Karpas-422 (cell line): ENCODE measurements at regions not wholly inside any gene's neighbourhood (a gene's known extent, or its start where the extent isn't known, plus 50 kb on each side); places are given as distances from the start of the nearest gene placed in this dataset.
"Not testable (repeated sequence)": the region's sequence is repeated elsewhere in the genome, so short reads cannot be mapped to it uniquely, and the experiment has no call there.

ENCODE experiments used
- DNase-seq: peaks from one replicate; pipeline ENCODE4 v3.0.0-alpha.2; 2015
- H2AFZ ChIP-seq: fragments of 200-600 bp; sonication (generic); 2 replicates; pipeline ENCODE4 v1.6.1; 2014; ENCODE audit warnings: antibody characterized with exemption, low read length, mixed read lengths
- H3K27ac ChIP-seq: fragments of 200-600 bp; sonication (generic); 2 replicates; pipeline ENCODE4 v1.5.1; 2014; ENCODE audit warnings: mild to moderate bottlenecking, low read length, moderate library complexity
- H3K27me3 ChIP-seq: fragments of 200-600 bp; sonication (generic); 2 replicates; pipeline ENCODE4 v1.6.1; 2014; ENCODE audit warnings: low read length, mixed read lengths
- H3K36me3 ChIP-seq: fragments of 200-600 bp; sonication (generic); 2 replicates; pipeline ENCODE4 v1.6.1; 2014; ENCODE audit warnings: low read length, mixed read lengths; ENCODE audit not compliant: insufficient read depth
- H3K4me1 ChIP-seq: fragments of 200-600 bp; sonication (generic); 2 replicates; pipeline ENCODE4 v1.6.1; 2014; ENCODE audit warnings: mild to moderate bottlenecking, low read length, mixed read lengths
- H3K4me2 ChIP-seq: fragments of 200-600 bp; sonication (generic); 2 replicates; pipeline ENCODE4 v1.6.1; 2014; ENCODE audit warnings: low read length, low read depth, mild to moderate bottlenecking; ENCODE audit not compliant: poor library complexity, severe bottlenecking
- H3K4me3 ChIP-seq: fragments of 200-600 bp; sonication (generic); 2 replicates; pipeline ENCODE4 v1.5.1; 2014; ENCODE audit warnings: mild to moderate bottlenecking, antibody characterized with exemption, low read length, mixed read lengths
- H3K79me2 ChIP-seq: fragments of 200-600 bp; sonication (generic); 2 replicates; pipeline ENCODE4 v1.6.1; 2014; ENCODE audit warnings: mild to moderate bottlenecking, low read length, mixed read lengths
- H3K9ac ChIP-seq: fragments of 200-600 bp; sonication (generic); 2 replicates; pipeline ENCODE4 v1.6.0; 2014; ENCODE audit warnings: low read length
- H3K9me2 ChIP-seq: fragments of 200-600 bp; sonication (generic), shearing (Covaris generic); replicated peaks from 2 replicates; pipeline ENCODE4 v1.6.0; 2014; ENCODE audit warnings: mild to moderate bottlenecking, low read length, moderate library complexity; ENCODE audit not compliant: insufficient read depth
- H3K9me3 ChIP-seq: fragments of 300-700, 200-600 bp; sonication (generic); 2 replicates; pipeline ENCODE4 v1.6.1; 2014; ENCODE audit warnings: low read length, mixed read lengths
- H4K20me1 ChIP-seq: fragments of 200-600 bp; sonication (generic); 2 replicates; pipeline ENCODE4 v1.6.1; 2014; ENCODE audit warnings: mild to moderate bottlenecking, antibody characterized with exemption, low read length, low read depth; ENCODE audit not compliant: insufficient read depth

DNA sequence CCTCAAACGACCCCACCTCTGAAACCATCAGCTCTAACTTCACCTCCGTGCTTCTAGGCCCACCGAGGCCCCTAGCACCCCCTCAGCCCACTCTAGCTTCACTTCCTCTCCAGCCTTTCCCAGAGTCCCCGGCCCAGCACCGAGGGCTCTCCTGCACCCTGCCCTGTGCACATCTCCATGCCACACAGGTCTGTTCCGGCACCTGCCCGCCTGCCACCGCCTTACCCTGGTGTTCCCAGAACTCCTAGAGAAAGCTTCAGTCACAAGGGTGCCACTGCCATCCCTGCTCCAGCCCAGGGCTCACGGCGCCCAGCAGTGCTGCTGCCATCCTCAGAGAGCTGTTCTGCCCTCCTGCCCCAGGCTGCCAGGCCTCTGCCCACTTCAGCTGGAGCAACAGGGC is 61.3 kb upstream of the INSIG1 start:
- no peak overlapping the region for H3K4me3 ChIP-seq
- no peak for DNase-seq
- no peaks in the 10 kb centered on the region for H4K20me1 ChIP-seq
- no peaks in the 10 kb centered on the region for H3K79me2 ChIP-seq
- H3K9ac ChIP-seq: no peak overlapping the region
- no peaks in the 10 kb centered on the region for H3K27me3 ChIP-seq
- no peak overlapping the region for H2AFZ ChIP-seq
- no peaks in the 10 kb centered on the region for H3K36me3 ChIP-seq
- H3K4me1 ChIP-seq: no peaks in the 10 kb centered on the region
- H3K4me2 ChIP-seq: no peak overlapping the region
- H3K9me3 ChIP-seq: no peaks in the 10 kb centered on the region
- H3K27ac ChIP-seq: no peak overlapping the region
- H3K9me2 ChIP-seq: no peaks in the 10 kb centered on the region

- H3K36me3 ChIP-seq: no peaks in the 10 kb centered on the region
- H3K79me2 ChIP-seq: no peaks in the 10 kb centered on the region
- H3K4me2 ChIP-seq: no peak overlapping the region
- no peaks in the 10 kb centered on the region for H3K27me3 ChIP-seq
- no peak overlapping the region for H3K4me3 ChIP-seq
- no peaks in the 10 kb centered on the region for H4K20me1 ChIP-seq
- H3K4me1 ChIP-seq: no peaks in the 10 kb centered on the region
- no peaks in the 10 kb centered on the region for H3K9me3 ChIP-seq
- H2AFZ ChIP-seq: no peak overlapping the region
- no peak for DNase-seq
- H3K9ac ChIP-seq: no peak overlapping the region
- no peak overlapping the region for H3K27ac ChIP-seq
- H3K9me2 ChIP-seq: no peaks in the 10 kb centered on the region
These were observed 60.4 kb upstream of the INSIG1 start for GRCh38 chr7:155237297-155237696.

DNA sequence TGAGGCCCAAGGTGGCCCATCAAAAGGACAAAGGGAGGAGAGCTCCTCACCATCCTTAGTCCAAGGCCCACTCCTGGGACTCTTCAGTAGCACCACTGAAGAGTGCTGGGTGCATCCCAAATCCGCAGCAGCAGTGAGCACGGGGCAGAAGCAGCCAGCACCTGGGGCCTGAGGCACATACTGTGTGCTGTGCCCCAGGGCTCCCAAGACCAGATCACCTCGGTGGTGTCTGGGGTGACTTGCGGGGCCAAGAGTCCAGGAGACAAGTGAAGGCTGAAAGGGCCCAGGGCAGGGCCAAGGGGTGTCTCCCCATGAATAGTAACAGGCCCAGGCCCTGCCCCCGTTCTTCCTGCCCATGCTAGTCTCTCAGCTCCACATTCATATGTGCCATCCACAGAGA is 59.9 kb upstream of the INSIG1 start:
- H3K27ac ChIP-seq: no peak overlapping the region
- no peak overlapping the region for H2AFZ ChIP-seq
- no peaks in the 10 kb centered on the region for H3K9me2 ChIP-seq
- H3K27me3 ChIP-seq: no peaks in the 10 kb centered on the region
- H3K36me3 ChIP-seq: no peaks in the 10 kb centered on the region
- no peaks in the 10 kb centered on the region for H4K20me1 ChIP-seq
- no peaks in the 10 kb centered on the region for H3K79me2 ChIP-seq
- no peak for DNase-seq
- H3K4me1 ChIP-seq: no peaks in the 10 kb centered on the region
- H3K4me2 ChIP-seq: no peak overlapping the region
- no peak overlapping the region for H3K4me3 ChIP-seq
- no peaks in the 10 kb centered on the region for H3K9me3 ChIP-seq
- H3K9ac ChIP-seq: no peak overlapping the region

DNA sequence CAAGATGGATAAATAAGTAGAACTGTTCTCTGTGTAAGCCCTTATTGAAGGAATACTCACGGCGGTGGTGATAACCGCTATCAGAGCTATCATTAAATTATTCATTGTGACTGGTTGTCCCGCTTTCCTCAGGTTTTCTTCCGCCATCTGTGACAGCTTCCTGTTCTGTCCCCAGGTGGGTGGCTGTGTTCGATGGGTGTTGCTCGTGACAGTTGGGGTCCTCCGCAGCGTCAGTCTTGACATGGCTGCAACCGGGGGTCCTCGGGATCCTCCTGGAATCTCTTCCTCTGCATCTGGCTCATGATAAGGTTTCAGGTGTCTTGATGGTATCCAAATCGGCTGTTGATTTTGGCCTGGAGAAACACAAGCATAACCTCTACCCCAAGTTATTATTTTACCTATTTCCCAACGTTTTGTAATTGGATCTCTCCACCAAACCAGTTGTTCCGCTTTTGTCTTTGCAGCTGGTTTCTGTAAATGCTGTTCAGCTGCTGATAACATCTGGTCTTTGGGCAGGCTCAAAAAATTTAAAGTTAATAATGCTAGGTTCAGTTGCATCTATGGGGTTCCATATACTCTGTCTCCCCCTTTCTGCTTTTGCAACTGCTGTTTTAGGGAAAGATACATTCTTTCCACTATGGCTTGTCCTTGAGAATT is 58.1 kb upstream of the INSIG1 start:
- H3K9me3 ChIP-seq, H3K27ac ChIP-seq, H4K20me1 ChIP-seq, H3K9me2 ChIP-seq, DNase-seq, H3K4me1 ChIP-seq, H3K4me3 ChIP-seq, H3K36me3 ChIP-seq, H3K79me2 ChIP-seq, H3K27me3 ChIP-seq, H2AFZ ChIP-seq, H3K9ac ChIP-seq, H3K4me2 ChIP-seq: not testable (repeated sequence)

GRCh38 chr7:155244675-155245074 is 53.0 kb upstream of the INSIG1 start:
- no peak overlapping the region for H3K4me3 ChIP-seq
- H3K79me2 ChIP-seq: no peaks in the 10 kb centered on the region
- no peaks in the 10 kb centered on the region for H3K4me1 ChIP-seq
- H3K4me2 ChIP-seq: no peak overlapping the region
- no peaks in the 10 kb centered on the region for H3K9me3 ChIP-seq
- H2AFZ ChIP-seq: no peak overlapping the region
- no peak overlapping the region for H3K9ac ChIP-seq
- H3K27me3 ChIP-seq: no peaks in the 10 kb centered on the region
- no peak overlapping the region for H3K27ac ChIP-seq
- H3K9me2 ChIP-seq: no peaks in the 10 kb centered on the region
- no peaks in the 10 kb centered on the region for H4K20me1 ChIP-seq
- no peak for DNase-seq
- H3K36me3 ChIP-seq: no peaks in the 10 kb centered on the region

GRCh38 chr7:155247479-155248365 is 50.0 kb upstream of the INSIG1 start:
- Histone ChIP-seq H3K9me3 (no peaks in the 10 kb centered on the region), H3K27me3 (no peaks in the 10 kb centered on the region), H3K4me3 (no peak overlapping the region), H3K27ac (no peak overlapping the region), H3K36me3 (no peaks in the 10 kb centered on the region), H2AFZ (no peak overlapping the region), H3K9me2 (no peaks in the 10 kb centered on the region), H3K9ac (no peak overlapping the region), H4K20me1 (no peaks in the 10 kb centered on the region), H3K4me1 (no peaks in the 10 kb centered on the region), H3K4me2 (no peak overlapping the region), H3K79me2 (no peaks in the 10 kb centered on the region)
- no peak for DNase-seq
